Naive B cell (primary cell): ENCODE measurements at regions not wholly inside any gene's neighbourhood (a gene's known extent, or its start where the extent isn't known, plus 50 kb on each side); places are given as distances from the start of the nearest gene placed in this dataset.

ENCODE experiments used
- ATAC-seq, 2 donors: fragments of 150-1000 bp; cut with Tn5 transposase; 2 replicates each; pipeline ENCODE4 v1.10.0; 2021; ENCODE audit warnings: low read depth in 2 of 2, mild to moderate bottlenecking in 2 of 2, moderate library complexity in 2 of 2
- DNase-seq: peaks from one replicate; pipeline ENCODE4 v3.0.0; 2022
- H3K27ac Mint-ChIP-seq, 6 donors: one replicate each; pipeline ENCODE4 v1.8.0; 2020 to 2022; ENCODE audit warnings: mild to moderate bottlenecking in 6 of 6, mixed read lengths in 6 of 6, moderate library complexity in 5 of 6, inconsistent platforms in 2 of 6
- H3K27me3 Mint-ChIP-seq, 3 donors: one replicate each; pipeline ENCODE4 v1.8.0; 2021 to 2022; ENCODE audit warnings: mixed read lengths in 3 of 3, mild to moderate bottlenecking in 1 of 3
- H3K36me3 Mint-ChIP-seq, 2 donors: one replicate each; pipeline ENCODE4 v1.8.0; 2020 to 2022; ENCODE audit warnings: mixed read lengths in 2 of 2, inconsistent platforms in 1 of 2, mild to moderate bottlenecking in 1 of 2
- H3K4me1 Mint-ChIP-seq, 3 donors: one replicate each; pipeline ENCODE4 v1.8.0; 2020 to 2022; ENCODE audit warnings: mixed read lengths in 3 of 3, inconsistent platforms in 1 of 3, mild to moderate bottlenecking in 1 of 3, moderate library complexity in 1 of 3
- H3K4me3 Mint-ChIP-seq, 8 donors: one replicate each; pipeline ENCODE4 v1.8.0; 2020 to 2022; ENCODE audit warnings: mild to moderate bottlenecking in 8 of 8, mixed read lengths in 8 of 8, moderate library complexity in 8 of 8, inconsistent platforms in 2 of 8
- H3K9me3 Mint-ChIP-seq, 7 donors: one replicate each; pipeline ENCODE4 v1.8.0; 2020 to 2022; ENCODE audit warnings: mixed read lengths in 7 of 7, mild to moderate bottlenecking in 5 of 7, inconsistent platforms in 2 of 7, moderate library complexity in 1 of 7

GRCh38 chr2:5393474-5393873, 298.7 kb upstream of the SOX11 start:
- Mint-ChIP-seq H3K4me3 (no peak overlapping the region), H3K9me3 (peaks cover 0 to 10% (median 3%) of the 10 kb centered on the region in 7 donors), H3K36me3 (no peaks in the 10 kb centered on the region), H3K4me1 (no peaks in the 10 kb centered on the region), H3K27me3 (peaks cover 0 to 5% (median 0%) of the 10 kb centered on the region in 3 donors), H3K27ac (no peak overlapping the region)
- no peak for DNase-seq
- ATAC-seq, result no peak

GRCh38 chr2:5394223-5394622, 298.0 kb upstream of the SOX11 start:
- no peak for ATAC-seq

GRCh38 chr2:5401115-5401657, 291.0 kb upstream of the SOX11 start:
- H3K4me1 Mint-ChIP-seq, result no peaks in the 10 kb centered on the region
- ATAC-seq (no peak), DNase-seq (no peak)
- H3K4me3 Mint-ChIP-seq, result no peak overlapping the region
- H3K36me3 Mint-ChIP-seq, result no peaks in the 10 kb centered on the region
- peaks cover 0 to 6% (median 0%) of the 10 kb centered on the region in 7 donors for H3K9me3 Mint-ChIP-seq
- H3K27ac Mint-ChIP-seq, result no peak overlapping the region
- peaks cover 0 to 5% (median 0%) of the 10 kb centered on the region in 3 donors for H3K27me3 Mint-ChIP-seq

More at GRCh38 chr2:5394223-5394622, 298.0 kb upstream of the SOX11 start:
- no peaks in the 10 kb centered on the region for H3K4me1 Mint-ChIP-seq
- H3K4me3 Mint-ChIP-seq, result no peak overlapping the region
- no peaks in the 10 kb centered on the region for H3K36me3 Mint-ChIP-seq
- H3K9me3 Mint-ChIP-seq, result peaks cover 0 to 6% (median 0%) of the 10 kb centered on the region in 7 donors
- no peak for DNase-seq
- H3K27me3 Mint-ChIP-seq, result peaks cover 0 to 5% (median 0%) of the 10 kb centered on the region in 3 donors
- no peak overlapping the region for H3K27ac Mint-ChIP-seq

GRCh38 chr2:5403392-5403791, 288.8 kb upstream of the SOX11 start:
- DNase-seq (no peak), ATAC-seq (no peak)
- Mint-ChIP-seq H3K36me3 (no peaks in the 10 kb centered on the region), H3K27ac (no peak overlapping the region), H3K4me1 (no peaks in the 10 kb centered on the region), H3K9me3 (peaks cover 0 to 4% (median 0%) of the 10 kb centered on the region in 7 donors), H3K4me3 (no peak overlapping the region), H3K27me3 (no peaks in the 10 kb centered on the region)

GRCh38 chr2:5409898-5410381, 282.2 kb upstream of the SOX11 start:
- no peaks in the 10 kb centered on the region for H3K4me1 Mint-ChIP-seq
- no peak for ATAC-seq
- H3K9me3 Mint-ChIP-seq, result peaks cover 0 to 4% (median 0%) of the 10 kb centered on the region in 7 donors
- no peak overlapping the region for H3K27ac Mint-ChIP-seq
- H3K36me3 Mint-ChIP-seq, result no peaks in the 10 kb centered on the region
- no peak overlapping the region for H3K4me3 Mint-ChIP-seq
- no peak for DNase-seq
- no peaks in the 10 kb centered on the region for H3K27me3 Mint-ChIP-seq

- no peaks in the 10 kb centered on the region for H3K27me3 Mint-ChIP-seq
- peaks cover 0 to 4% (median 0%) of the 10 kb centered on the region in 7 donors for H3K9me3 Mint-ChIP-seq
- H3K36me3 Mint-ChIP-seq, result no peaks in the 10 kb centered on the region
- DNase-seq (no peak), ATAC-seq (no peak)
- no peak overlapping the region for H3K4me3 Mint-ChIP-seq
- no peaks in the 10 kb centered on the region for H3K4me1 Mint-ChIP-seq
- H3K27ac Mint-ChIP-seq, result no peak overlapping the region
Observed at GRCh38 chr2:5410991-5411700, 281.0 kb upstream of the SOX11 start.

GRCh38 chr2:5412001-5412400, 280.2 kb upstream of the SOX11 start:
- Mint-ChIP-seq H3K27me3 (no peaks in the 10 kb centered on the region), H3K9me3 (peaks cover 0 to 4% (median 0%) of the 10 kb centered on the region in 7 donors), H3K36me3 (no peaks in the 10 kb centered on the region), H3K27ac (no peak overlapping the region), H3K4me1 (no peaks in the 10 kb centered on the region), H3K4me3 (no peak overlapping the region)
- ATAC-seq (no peak), DNase-seq (no peak)

GRCh38 chr2:5433855-5434254, 258.3 kb upstream of the SOX11 start:
- H3K4me1 Mint-ChIP-seq, result no peaks in the 10 kb centered on the region
- DNase-seq, result no peak
- no peaks in the 10 kb centered on the region for H3K36me3 Mint-ChIP-seq
- no peaks in the 10 kb centered on the region for H3K27me3 Mint-ChIP-seq
- peaks cover 0 to 4% (median 0%) of the 10 kb centered on the region in 7 donors for H3K9me3 Mint-ChIP-seq
- ATAC-seq, result no peak
- H3K4me3 Mint-ChIP-seq, result no peak overlapping the region
- no peak overlapping the region for H3K27ac Mint-ChIP-seq

GRCh38 chr2:5437375-5437774, 254.8 kb upstream of the SOX11 start:
- Mint-ChIP-seq H3K4me1 (no peaks in the 10 kb centered on the region), H3K4me3 (no peak overlapping the region), H3K27me3 (no peaks in the 10 kb centered on the region), H3K36me3 (no peaks in the 10 kb centered on the region), H3K27ac (no peak overlapping the region), H3K9me3 (peaks cover 0 to 4% (median 0%) of the 10 kb centered on the region in 7 donors)
- ATAC-seq, result no peak
- no peak for DNase-seq

GRCh38 chr2:5440174-5440573, 252.0 kb upstream of the SOX11 start:
- Mint-ChIP-seq H3K27me3 (peaks cover 0 to 6% (median 0%) of the 10 kb centered on the region in 3 donors), H3K4me3 (no peak overlapping the region), H3K36me3 (no peaks in the 10 kb centered on the region), H3K9me3 (peaks cover 0 to 14% (median 0%) of the 10 kb centered on the region in 7 donors), H3K27ac (no peak overlapping the region), H3K4me1 (no peaks in the 10 kb centered on the region)
- ATAC-seq (no peak), DNase-seq (no peak)

- Mint-ChIP-seq H3K27me3 (peaks cover 0 to 6% (median 0%) of the 10 kb centered on the region in 3 donors), H3K27ac (no peak overlapping the region), H3K4me1 (no peaks in the 10 kb centered on the region), H3K36me3 (no peaks in the 10 kb centered on the region), H3K4me3 (no peak overlapping the region), H3K9me3 (peaks cover 0 to 14% (median 0%) of the 10 kb centered on the region in 7 donors)
- ATAC-seq (no peak), DNase-seq (no peak)
Observed at GRCh38 chr2:5442736-5443135, 249.4 kb upstream of the SOX11 start.

- DNase-seq (no peak), ATAC-seq (no peak)
- Mint-ChIP-seq H3K36me3 (no peaks in the 10 kb centered on the region), H3K27me3 (peaks cover 0 to 6% (median 0%) of the 10 kb centered on the region in 3 donors), H3K27ac (no peak overlapping the region), H3K4me3 (no peak overlapping the region), H3K4me1 (no peaks in the 10 kb centered on the region), H3K9me3 (peaks cover 0 to 9% (median 0%) of the 10 kb centered on the region in 7 donors)
Observed at GRCh38 chr2:5444168-5444567, 248.0 kb upstream of the SOX11 start.

GRCh38 chr2:5444854-5445253, 247.3 kb upstream of the SOX11 start:
- Mint-ChIP-seq H3K9me3 (peaks cover 0 to 9% (median 0%) of the 10 kb centered on the region in 7 donors), H3K4me1 (no peaks in the 10 kb centered on the region), H3K4me3 (no peak overlapping the region), H3K27ac (no peak overlapping the region), H3K36me3 (no peaks in the 10 kb centered on the region), H3K27me3 (peaks cover 0 to 6% (median 0%) of the 10 kb centered on the region in 3 donors)
- DNase-seq, result no peak
- no peak for ATAC-seq

GRCh38 chr2:5449867-5450266, 242.3 kb upstream of the SOX11 start:
- H3K4me1 Mint-ChIP-seq, result no peaks in the 10 kb centered on the region
- no peak overlapping the region for H3K27ac Mint-ChIP-seq
- no peaks in the 10 kb centered on the region for H3K36me3 Mint-ChIP-seq
- ATAC-seq (no peak), DNase-seq (no peak)
- peaks cover 0 to 3% (median 3%) of the 10 kb centered on the region in 3 donors for H3K27me3 Mint-ChIP-seq
- peaks cover 0 to 3% (median 0%) of the 10 kb centered on the region in 7 donors for H3K9me3 Mint-ChIP-seq
- H3K4me3 Mint-ChIP-seq, result no peak overlapping the region
